ENCODE measurements at regions not wholly inside any gene's neighbourhood (a gene's known extent, or its start where the extent isn't known, plus 50 kb on each side); places are given as distances from the start of the nearest gene placed in this dataset.

- no peak overlapping the region for H3K27ac Mint-ChIP-seq
- CTCF ChIA-PET: no interaction called here
- intact Hi-C loops (cut with micrococcal nuclease): no loop called here
- POLR2A ChIA-PET: no interaction called here
- H3K9me3 ChIP-seq (ENCODE audit: control extremely low read depth in 1 of 3, control insufficient read depth in 2 of 3, insufficient read depth in 1 of 3, low read length in 2 of 3): no peaks in the 10 kb centered on the region
- H3K4me1 Mint-ChIP-seq: no peaks in the 10 kb centered on the region
- H3K36me3 ChIP-seq (replicated peaks in 1 of 2; ENCODE audit: control extremely low read depth in 1 of 2, control insufficient read depth in 1 of 2, extremely low read depth in 1 of 2, insufficient read depth in 2 of 2, low read length in 1 of 2): no peaks in the 10 kb centered on the region
- no peaks in the 10 kb centered on the region for H3K4me1 ChIP-seq (ENCODE audit: control insufficient read depth in 2 of 2, insufficient read depth in 2 of 2, low read length in 2 of 2)
- H3K27ac ChIP-seq (ENCODE audit: low read length in 2 of 2): no peak overlapping the region
- no peak overlapping the region for H3K4me3 Mint-ChIP-seq
- DNase-seq (no peak), ATAC-seq (ENCODE audit: low read depth) (no peak)
- WGBS (ENCODE audit: insufficient coverage): no CpG with 5 or more reads among the region's 2 CpGs
- no peaks in the 10 kb centered on the region for H4K20me1 ChIP-seq (ENCODE audit: control insufficient read depth, insufficient read depth, low read length, poor library complexity, severe bottlenecking)
- H3K4me3 ChIP-seq (ENCODE audit: control extremely low read depth in 1 of 5, extremely low read depth in 1 of 5, insufficient read depth in 1 of 5, low read depth in 2 of 5, low read length in 4 of 5): no peak overlapping the region
- H2AFZ ChIP-seq (ENCODE audit: insufficient read depth, low read depth, low read length, poor library complexity, severe bottlenecking): no peak overlapping the region
- H3K4me2 ChIP-seq (replicated peaks; ENCODE audit: low read depth, low read length, poor library complexity, severe bottlenecking): no peak overlapping the region
- H3K79me2 ChIP-seq (ENCODE audit: control insufficient read depth, insufficient read depth, low read length): no peaks in the 10 kb centered on the region
- H3K9me3 Mint-ChIP-seq (ENCODE audit: insufficient read depth): no peaks in the 10 kb centered on the region
- H3K27me3 Mint-ChIP-seq: no peaks in the 10 kb centered on the region
- TF ChIP-seq EZH2 (IDR thresholded peaks at IDR 0.05; ENCODE audit: borderline replicate concordance, insufficient read depth, low read depth, low read length, poor library complexity, severe bottlenecking): no peak
- TF ChIP-seq, protein P1, sequence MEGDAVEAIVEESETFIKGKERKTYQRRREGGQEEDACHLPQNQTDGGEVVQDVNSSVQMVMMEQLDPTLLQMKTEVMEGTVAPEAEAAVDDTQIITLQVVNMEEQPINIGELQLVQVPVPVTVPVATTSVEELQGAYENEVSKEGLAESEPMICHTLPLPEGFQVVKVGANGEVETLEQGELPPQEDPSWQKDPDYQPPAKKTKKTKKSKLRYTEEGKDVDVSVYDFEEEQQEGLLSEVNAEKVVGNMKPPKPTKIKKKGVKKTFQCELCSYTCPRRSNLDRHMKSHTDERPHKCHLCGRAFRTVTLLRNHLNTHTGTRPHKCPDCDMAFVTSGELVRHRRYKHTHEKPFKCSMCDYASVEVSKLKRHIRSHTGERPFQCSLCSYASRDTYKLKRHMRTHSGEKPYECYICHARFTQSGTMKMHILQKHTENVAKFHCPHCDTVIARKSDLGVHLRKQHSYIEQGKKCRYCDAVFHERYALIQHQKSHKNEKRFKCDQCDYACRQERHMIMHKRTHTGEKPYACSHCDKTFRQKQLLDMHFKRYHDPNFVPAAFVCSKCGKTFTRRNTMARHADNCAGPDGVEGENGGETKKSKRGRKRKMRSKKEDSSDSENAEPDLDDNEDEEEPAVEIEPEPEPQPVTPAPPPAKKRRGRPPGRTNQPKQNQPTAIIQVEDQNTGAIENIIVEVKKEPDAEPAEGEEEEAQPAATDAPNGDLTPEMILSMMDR (IDR thresholded peaks at IDR 0.05): no peak
- no peak overlapping the region for H3K9ac ChIP-seq (ENCODE audit: low read length)
- no peaks in the 10 kb centered on the region for H3K27me3 ChIP-seq (replicated peaks in 1 of 4; ENCODE audit: control extremely low read depth in 1 of 4, control insufficient read depth in 3 of 4, insufficient read depth in 4 of 4, low read length in 3 of 4)
Measured at GRCh38 chr12:97638739-97639138, 176.1 kb downstream of the RMST start.

- POLR2A ChIA-PET: no interaction called here
- no peak overlapping the region for H3K27ac ChIP-seq (ENCODE audit: low read length in 2 of 2)
- no peaks in the 10 kb centered on the region for H3K27me3 ChIP-seq (replicated peaks in 1 of 4; ENCODE audit: control extremely low read depth in 1 of 4, control insufficient read depth in 3 of 4, insufficient read depth in 4 of 4, low read length in 3 of 4)
- Mint-ChIP-seq H3K27me3 (no peaks in the 10 kb centered on the region), H3K27ac (no peak overlapping the region), H3K4me1 (no peaks in the 10 kb centered on the region), H3K9me3 (ENCODE audit: insufficient read depth) (no peaks in the 10 kb centered on the region), H3K4me3 (no peak overlapping the region)
- no peaks in the 10 kb centered on the region for H3K4me1 ChIP-seq (ENCODE audit: control insufficient read depth in 2 of 2, insufficient read depth in 2 of 2, low read length in 2 of 2)
- WGBS (ENCODE audit: insufficient coverage): no CpG with 5 or more reads among the region's 1 CpG
- no peaks in the 10 kb centered on the region for H3K79me2 ChIP-seq (ENCODE audit: control insufficient read depth, insufficient read depth, low read length)
- H2AFZ ChIP-seq (ENCODE audit: insufficient read depth, low read depth, low read length, poor library complexity, severe bottlenecking): no peak overlapping the region
- no peak overlapping the region for H3K4me3 ChIP-seq (ENCODE audit: control extremely low read depth in 1 of 5, extremely low read depth in 1 of 5, insufficient read depth in 1 of 5, low read depth in 2 of 5, low read length in 4 of 5)
- no peak overlapping the region for H3K9ac ChIP-seq (ENCODE audit: low read length)
- intact Hi-C loops (cut with micrococcal nuclease): no loop called here
- no peaks in the 10 kb centered on the region for H3K36me3 ChIP-seq (replicated peaks in 1 of 2; ENCODE audit: control extremely low read depth in 1 of 2, control insufficient read depth in 1 of 2, extremely low read depth in 1 of 2, insufficient read depth in 2 of 2, low read length in 1 of 2)
- DNase-seq (no peak), ATAC-seq (ENCODE audit: low read depth) (no peak)
- no peak for TF ChIP-seq EZH2 (IDR thresholded peaks at IDR 0.05; ENCODE audit: borderline replicate concordance, insufficient read depth, low read depth, low read length, poor library complexity, severe bottlenecking)
- TF ChIP-seq, protein P1 (IDR thresholded peaks at IDR 0.05): no peak
- CTCF ChIA-PET: no interaction called here
- H3K9me3 ChIP-seq (ENCODE audit: control extremely low read depth in 1 of 3, control insufficient read depth in 2 of 3, insufficient read depth in 1 of 3, low read length in 2 of 3): no peaks in the 10 kb centered on the region
- no peak overlapping the region for H3K4me2 ChIP-seq (replicated peaks; ENCODE audit: low read depth, low read length, poor library complexity, severe bottlenecking)
- H4K20me1 ChIP-seq (ENCODE audit: control insufficient read depth, insufficient read depth, low read length, poor library complexity, severe bottlenecking): no peaks in the 10 kb centered on the region
Measured at GRCh38 chr12:97639702-97640101, 177.1 kb downstream of the RMST start.
